Esophagus squamous epithelium (tissue), 4 donors: ENCODE measurements at regions not wholly inside any gene's neighbourhood (a gene's known extent, or its start where the extent isn't known, plus 50 kb on each side); places are given as distances from the start of the nearest gene placed in this dataset.

Experiments used
- POLR2A ChIP-seq, 4 donors: fragments of 450-650 bp; IDR thresholded peaks; one replicate each; pipeline ENCODE4 v1.6.1; 2017; ENCODE audit warnings: antibody characterized with exemption in 4 of 4, mild to moderate bottlenecking in 4 of 4, moderate library complexity in 3 of 4
- TF ChIP-seq, protein P1 (sequence below), 6 experiments: fragments of 450-650 bp in 4 of 6; fragments of 200-600 bp in 2 of 6; sonication (generic) in 2 of 6; IDR thresholded peaks; one replicate each; pipeline ENCODE4 v1.5.1; 2016 to 2019; ENCODE audit warnings: antibody characterized with exemption in 6 of 6, mild to moderate bottlenecking in 4 of 6, moderate library complexity in 4 of 6

DNA sequence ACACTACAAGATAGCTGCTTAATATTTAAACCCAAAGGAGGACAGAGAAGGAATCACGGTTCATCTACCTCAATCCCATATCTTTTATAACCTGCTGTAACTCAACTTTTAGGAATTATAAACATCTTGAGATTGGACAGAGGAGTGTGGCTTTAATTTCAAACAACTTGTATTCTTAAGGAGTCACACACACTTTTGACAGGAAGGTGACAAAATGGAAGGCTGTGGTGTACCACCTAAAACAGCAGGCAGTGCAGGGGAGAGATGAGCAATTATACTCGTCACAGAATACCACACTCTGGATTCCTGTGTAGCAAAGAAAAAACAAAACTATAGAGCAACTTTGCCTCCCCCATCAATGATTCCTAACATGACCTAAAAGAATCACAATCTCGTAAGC lies 194.8 kb downstream of the ZEB2 start:
- TF ChIP-seq, protein P1, sequence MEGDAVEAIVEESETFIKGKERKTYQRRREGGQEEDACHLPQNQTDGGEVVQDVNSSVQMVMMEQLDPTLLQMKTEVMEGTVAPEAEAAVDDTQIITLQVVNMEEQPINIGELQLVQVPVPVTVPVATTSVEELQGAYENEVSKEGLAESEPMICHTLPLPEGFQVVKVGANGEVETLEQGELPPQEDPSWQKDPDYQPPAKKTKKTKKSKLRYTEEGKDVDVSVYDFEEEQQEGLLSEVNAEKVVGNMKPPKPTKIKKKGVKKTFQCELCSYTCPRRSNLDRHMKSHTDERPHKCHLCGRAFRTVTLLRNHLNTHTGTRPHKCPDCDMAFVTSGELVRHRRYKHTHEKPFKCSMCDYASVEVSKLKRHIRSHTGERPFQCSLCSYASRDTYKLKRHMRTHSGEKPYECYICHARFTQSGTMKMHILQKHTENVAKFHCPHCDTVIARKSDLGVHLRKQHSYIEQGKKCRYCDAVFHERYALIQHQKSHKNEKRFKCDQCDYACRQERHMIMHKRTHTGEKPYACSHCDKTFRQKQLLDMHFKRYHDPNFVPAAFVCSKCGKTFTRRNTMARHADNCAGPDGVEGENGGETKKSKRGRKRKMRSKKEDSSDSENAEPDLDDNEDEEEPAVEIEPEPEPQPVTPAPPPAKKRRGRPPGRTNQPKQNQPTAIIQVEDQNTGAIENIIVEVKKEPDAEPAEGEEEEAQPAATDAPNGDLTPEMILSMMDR (IDR thresholded peaks at IDR 0.05) = no peak
- no peak for TF ChIP-seq POLR2A (IDR thresholded peaks at IDR 0.05)
